GM12878 (cell line): ENCODE measurements at regions not wholly inside any gene's neighbourhood (a gene's known extent, or its start where the extent isn't known, plus 50 kb on each side); places are given as distances from the start of the nearest gene placed in this dataset.

Source experiments
- ATAC-seq: fragments of 200-7000 bp; cut with Tn5 transposase; 3 replicates; pipeline ENCODE4 v1.9.1; 2020; ENCODE audit warnings: mild to moderate bottlenecking, moderate library complexity
- BruUV-seq: library from RNA; stranded (reverse); fragments of 400-500 nt; replicated peaks from 2 replicates; lab custom pipeline; 2021; lab: Mats Ljungman, UMichigan
- CTCF ChIA-PET: fragments of 300-600 bp; sonication (Branson Sonifier 250); formaldehyde crosslinking; extraction: SDS; loops from one replicate; lab custom pipeline; 2021; ENCODE audit warnings: inconsistent platforms; lab: Yijun Ruan, JAX
- POLR2A ChIA-PET: fragments of 350-600 bp; formaldehyde crosslinking; extraction: SDS; loops from one replicate; lab custom pipeline; 2021; ENCODE audit warnings: inconsistent platforms; lab: Charles Lee
- RAD21 ChIA-PET: fragments of 300-600 bp; sonication (Branson Sonifier 250); formaldehyde crosslinking; loops from one replicate; lab custom pipeline; 2023; ENCODE audit warnings: antibody characterized with exemption; ENCODE audit not compliant: unreplicated experiment; lab: Charles Lee
- SMC1A ChIA-PET: fragments of 300-600 bp; sonication (Branson Sonifier 250); formaldehyde crosslinking; loops from one replicate; lab custom pipeline; 2023; ENCODE audit not compliant: unreplicated experiment, uncharacterized antibody; lab: Charles Lee
- DNase-seq: peaks from one replicate; pipeline ENCODE4 v3.0.0-alpha.2; 2011; ENCODE audit warnings: low read depth, low spot score
- FAIRE-seq: peaks from 3 replicates; lab custom pipeline; 2011; peaks lifted over from hg19 to GRCh38; lab: Jason Lieb, UNC
- H2AFZ ChIP-seq: 2 replicates; pipeline ENCODE4 v1.6.0; 2011; ENCODE audit warnings: low read depth, low read length, control low read depth; ENCODE audit not compliant: control insufficient read depth
- H3K27ac ChIP-seq: 2 replicates; pipeline ENCODE4 v1.5.1; 2011; ENCODE audit warnings: control low read depth; ENCODE audit not compliant: control insufficient read depth, insufficient read depth
- H3K27me3 ChIP-seq, 2 experiments: replicated peaks in 1 of 2; 2 replicates each; pipeline versions ENCODE4 v1.6.0 to v1.6.1; 2011; ENCODE audit warnings: low read length in 1 of 2; ENCODE audit not compliant: control insufficient read depth in 2 of 2, insufficient read depth in 2 of 2
- H3K36me3 ChIP-seq, 2 experiments: 2 replicates each; pipeline ENCODE4 v1.5.1; 2011; ENCODE audit warnings: low read length in 1 of 2; ENCODE audit not compliant: control insufficient read depth in 2 of 2, insufficient read depth in 2 of 2
- H3K4me1 ChIP-seq: 2 replicates; pipeline ENCODE4 v1.6.1; 2011; ENCODE audit warnings: mild to moderate bottlenecking, low read length, moderate library complexity, mixed read lengths; ENCODE audit not compliant: control insufficient read depth, insufficient read depth
- H3K4me2 ChIP-seq: 2 replicates; pipeline ENCODE4 v1.6.0; 2011; ENCODE audit warnings: control low read depth; ENCODE audit not compliant: control insufficient read depth, insufficient read depth
- H3K4me3 ChIP-seq: fragments of 200-600 bp; sonication (generic); 2 replicates; pipeline ENCODE4 v1.5.1; 2016
- H3K79me2 ChIP-seq: 2 replicates; pipeline ENCODE4 v1.6.0; 2011; ENCODE audit warnings: low read length; ENCODE audit not compliant: control insufficient read depth, insufficient read depth
- H3K9ac ChIP-seq: 2 replicates; pipeline ENCODE4 v1.8.0; 2011; ENCODE audit warnings: low read length, control low read depth, mixed read lengths; ENCODE audit not compliant: control insufficient read depth, insufficient read depth
- H3K9me3 ChIP-seq: replicated peaks from 3 replicates; pipeline ENCODE4 v1.5.1; 2011; ENCODE audit warnings: mild to moderate bottlenecking, low read length; ENCODE audit not compliant: control insufficient read depth, insufficient read depth
- H4K20me1 ChIP-seq: 2 replicates; pipeline ENCODE4 v1.6.0; 2011; ENCODE audit not compliant: control insufficient read depth, insufficient read depth
- CBFB ChIP-seq: IDR thresholded peaks from 2 replicates; pipeline ENCODE4 v1.6.1; 2016; ENCODE audit warnings: antibody characterized with exemption, low read depth
- CBX5 ChIP-seq: sonication (generic); IDR thresholded peaks from 2 replicates; pipeline ENCODE4 v1.6.1; 2016; ENCODE audit warnings: low read depth, moderate library complexity, mild to moderate bottlenecking, inconsistent platforms
- IKZF2 ChIP-seq, 2 experiments: fragments of 450-650 bp; IDR thresholded peaks; 2 replicates each; pipeline ENCODE4 v1.6.1; 2017; ENCODE audit warnings: mild to moderate bottlenecking in 2 of 2, moderate library complexity in 2 of 2
- NBN ChIP-seq: fragments of 450-650 bp; IDR thresholded peaks from 2 replicates; pipeline ENCODE4 v1.6.1; 2016
- NFYB ChIP-seq: IDR thresholded peaks from 2 replicates; pipeline ENCODE4 v1.6.1; 2011; ENCODE audit warnings: low read depth, mild to moderate bottlenecking, low read length, improper control_type of control experiment, moderate library complexity; ENCODE audit not compliant: insufficient read depth
- POLR2AphosphoS2 ChIP-seq: IDR thresholded peaks from 2 replicates; pipeline ENCODE4 v1.6.1; 2011; ENCODE audit warnings: low read depth, mild to moderate bottlenecking, low read length, improper control_type of control experiment, moderate library complexity
- POU2F2 ChIP-seq: IDR thresholded peaks from 3 replicates; pipeline ENCODE4 v1.6.1; 2011; ENCODE audit warnings: low read depth, mild to moderate bottlenecking, low read length, borderline replicate concordance
- SIX5 ChIP-seq: IDR thresholded peaks from 2 replicates; pipeline ENCODE4 v1.6.1; 2011; ENCODE audit warnings: mild to moderate bottlenecking, low read depth, low read length, moderate library complexity; ENCODE audit not compliant: severe bottlenecking
- WGBS: methylation state at CpG from one replicate; pipeline ENCODE4 v1.1.6; 2016; ENCODE audit warnings: low lambda C conversion rate; ENCODE audit not compliant: insufficient replicate concordance, insufficient coverage; ENCODE audit errors: missing lambda C conversion rate; 5-methylcytosine and 5-hydroxymethylcytosine counted together
- in situ Hi-C: fragments of 300-500 bp; cut with MboI; formaldehyde crosslinking; loops from 9 replicates; pipeline ENCODE4 v1.14.3; 2018; ENCODE audit warnings: mixed read lengths
- intact Hi-C: fragments of 100-400 bp; cut with micrococcal nuclease; formaldehyde crosslinking; loops from one replicate; pipeline ENCODE4 v1.14.2; 2022; ENCODE audit not compliant: unreplicated experiment
- TF ChIP-seq, protein P1 (sequence below), 3 experiments: IDR thresholded peaks in 2 of 3; conservative IDR thresholded peaks in 1 of 3; 2 replicates each; pipeline ENCODE4 v1.5.1; 2011; ENCODE audit warnings: low read depth in 3 of 3, low read length in 3 of 3, mild to moderate bottlenecking in 3 of 3, control low read depth in 2 of 3, moderate library complexity in 2 of 3, inconsistent platforms in 1 of 3, mixed read lengths in 1 of 3; ENCODE audit not compliant: control insufficient read depth in 2 of 3, insufficient read depth in 1 of 3; ENCODE audit errors: extremely low read depth in 1 of 3

DNA sequence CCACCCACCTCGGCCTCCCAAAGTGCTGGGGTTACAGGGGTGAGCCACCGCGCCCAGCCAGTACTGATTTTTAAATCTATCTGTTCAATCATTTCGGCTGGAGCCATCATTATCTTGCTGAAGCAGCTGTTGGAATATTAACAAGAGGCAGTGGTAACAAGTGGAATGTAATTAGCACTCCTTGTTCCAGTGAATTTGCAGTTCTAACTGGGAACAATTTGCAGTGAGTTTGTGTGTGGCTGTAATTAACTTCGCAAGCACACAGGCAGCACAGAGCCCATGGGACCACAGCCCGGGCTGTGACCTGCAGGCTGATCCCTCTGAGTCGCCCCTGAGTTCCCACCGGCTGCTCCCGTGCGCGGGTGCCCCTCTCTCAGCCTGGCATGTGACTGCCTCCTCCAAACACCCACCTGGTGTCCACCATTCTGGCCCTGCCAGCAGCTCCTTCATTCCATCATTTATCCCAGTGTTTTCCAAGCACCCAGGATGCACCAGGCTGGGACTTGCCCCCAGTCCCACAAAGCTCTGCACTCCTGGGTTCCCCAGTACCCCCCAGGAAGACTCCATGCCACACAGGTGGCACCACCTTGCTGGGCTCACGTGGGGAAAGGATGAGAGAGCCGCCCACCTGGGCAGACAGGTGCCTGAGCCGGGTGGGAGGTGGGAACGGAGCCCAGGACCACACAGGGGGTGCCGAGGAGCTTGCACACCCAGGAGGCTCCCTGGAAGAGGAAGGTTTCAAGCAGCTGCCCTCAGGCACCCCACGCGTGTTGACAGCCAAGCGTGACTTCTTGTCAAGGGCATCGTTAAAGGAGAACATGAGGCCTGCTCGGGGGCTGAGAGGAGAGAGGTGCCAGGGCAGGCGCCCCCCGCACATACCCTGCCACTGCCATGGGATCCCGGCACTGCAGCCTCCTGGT, 75.2 kb downstream of the YTHDF1 start:
- H3K9me3 ChIP-seq = no peaks in the 10 kb centered on the region
- no peak overlapping the region for H2AFZ ChIP-seq
- 46% methylated on average over 24 of the region's 24 CpGs for WGBS
- ChIA-PET SMC1A (no interaction called here), RAD21 (no interaction called here), CTCF (no interaction called here), POLR2A (no interaction called here)
- no peaks in the 10 kb centered on the region for H3K79me2 ChIP-seq
- no peak overlapping the region for H3K9ac ChIP-seq
- no peak overlapping the region for H3K4me3 ChIP-seq
- DNase-seq (no peak), FAIRE-seq (no peak), ATAC-seq (no peak)
- no peak for TF ChIP-seq IKZF2 (IDR thresholded peaks at IDR 0.05)
- no peak for TF ChIP-seq NFYB
- TF ChIP-seq POLR2AphosphoS2 = no peak
- TF ChIP-seq CBFB = no peak
- no peak for TF ChIP-seq CBX5
- no peak for TF ChIP-seq SIX5
- TF ChIP-seq, protein P1, sequence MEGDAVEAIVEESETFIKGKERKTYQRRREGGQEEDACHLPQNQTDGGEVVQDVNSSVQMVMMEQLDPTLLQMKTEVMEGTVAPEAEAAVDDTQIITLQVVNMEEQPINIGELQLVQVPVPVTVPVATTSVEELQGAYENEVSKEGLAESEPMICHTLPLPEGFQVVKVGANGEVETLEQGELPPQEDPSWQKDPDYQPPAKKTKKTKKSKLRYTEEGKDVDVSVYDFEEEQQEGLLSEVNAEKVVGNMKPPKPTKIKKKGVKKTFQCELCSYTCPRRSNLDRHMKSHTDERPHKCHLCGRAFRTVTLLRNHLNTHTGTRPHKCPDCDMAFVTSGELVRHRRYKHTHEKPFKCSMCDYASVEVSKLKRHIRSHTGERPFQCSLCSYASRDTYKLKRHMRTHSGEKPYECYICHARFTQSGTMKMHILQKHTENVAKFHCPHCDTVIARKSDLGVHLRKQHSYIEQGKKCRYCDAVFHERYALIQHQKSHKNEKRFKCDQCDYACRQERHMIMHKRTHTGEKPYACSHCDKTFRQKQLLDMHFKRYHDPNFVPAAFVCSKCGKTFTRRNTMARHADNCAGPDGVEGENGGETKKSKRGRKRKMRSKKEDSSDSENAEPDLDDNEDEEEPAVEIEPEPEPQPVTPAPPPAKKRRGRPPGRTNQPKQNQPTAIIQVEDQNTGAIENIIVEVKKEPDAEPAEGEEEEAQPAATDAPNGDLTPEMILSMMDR (IDR thresholded peaks at IDR 0.05 in 2 of 3, conservative IDR thresholded peaks at IDR 0.05 in 1 of 3; ENCODE audit: control insufficient read depth in 2 of 3, extremely low read depth in 1 of 3, insufficient read depth in 1 of 3, low read depth in 3 of 3, low read length in 3 of 3) = no peak
- no peak for TF ChIP-seq POU2F2
- no peak for TF ChIP-seq NBN
- H3K27ac ChIP-seq = no peak overlapping the region
- H3K36me3 ChIP-seq = no peaks in the 10 kb centered on the region
- no peaks in the 10 kb centered on the region for H4K20me1 ChIP-seq
- no TSS peak for BruUV-seq
- intact Hi-C loops = no loop called here
- in situ Hi-C loops = no loop called here
- H3K4me2 ChIP-seq = no peak overlapping the region
- H3K4me1 ChIP-seq = no peaks in the 10 kb centered on the region
- H3K27me3 ChIP-seq = no peaks in the 10 kb centered on the region; a peak in 2 of 4 replicates
